Right lobe of liver (tissue), 4 donors: ENCODE measurements at regions not wholly inside any gene's neighbourhood (a gene's known extent, or its start where the extent isn't known, plus 50 kb on each side); places are given as distances from the start of the nearest gene placed in this dataset.

ENCODE experiments used
- CTCF ChIP-seq, 4 donors: fragments of 200-600 bp in 3 of 4; fragments of 450-650 bp in 1 of 4; IDR thresholded peaks; one replicate each; pipeline versions ENCODE4 v1.5.1 to v1.8.0; 2016 to 2022; ENCODE audit warnings: antibody characterized with exemption in 4 of 4, mild to moderate bottlenecking in 2 of 4
- POLR2A ChIP-seq: fragments of 450-650 bp; IDR thresholded peaks from one replicate; pipeline ENCODE4 v1.6.1; 2017; ENCODE audit warnings: antibody characterized with exemption, mild to moderate bottlenecking
- donor health status: DM: no; HTN: no; CAD: no.
- donor health status: DM: no; HTN: no; CAD: no.
- donor health status: DM: no; HTN: yes; CAD: no.

GRCh38 chr7:12990440-12990839 lies 303.0 kb downstream of the ARL4A start:
- TF ChIP-seq CTCF (IDR thresholded peaks at IDR 0.05): no peak
- TF ChIP-seq POLR2A: no peak
